ACHN (cell line): ENCODE measurements at regions not wholly inside any gene's neighbourhood (a gene's known extent, or its start where the extent isn't known, plus 50 kb on each side); places are given as distances from the start of the nearest gene placed in this dataset.
"Not testable (repeated sequence)": the region's sequence is repeated elsewhere in the genome, so short reads cannot be mapped to it uniquely, and the experiment has no call there.

Source experiments
- DNase-seq: peaks from one replicate; pipeline ENCODE4 v3.0.0-alpha.2; 2015
- in situ Hi-C: cut with HindIII; loops from 2 replicates; pipeline ENCODE4 v1.10.0; 2017; ENCODE audit warnings: low sequenced_read_pairs, low pct_ligation_motif_present, low pct_unique_long_range_greater_than_20kb

DNA sequence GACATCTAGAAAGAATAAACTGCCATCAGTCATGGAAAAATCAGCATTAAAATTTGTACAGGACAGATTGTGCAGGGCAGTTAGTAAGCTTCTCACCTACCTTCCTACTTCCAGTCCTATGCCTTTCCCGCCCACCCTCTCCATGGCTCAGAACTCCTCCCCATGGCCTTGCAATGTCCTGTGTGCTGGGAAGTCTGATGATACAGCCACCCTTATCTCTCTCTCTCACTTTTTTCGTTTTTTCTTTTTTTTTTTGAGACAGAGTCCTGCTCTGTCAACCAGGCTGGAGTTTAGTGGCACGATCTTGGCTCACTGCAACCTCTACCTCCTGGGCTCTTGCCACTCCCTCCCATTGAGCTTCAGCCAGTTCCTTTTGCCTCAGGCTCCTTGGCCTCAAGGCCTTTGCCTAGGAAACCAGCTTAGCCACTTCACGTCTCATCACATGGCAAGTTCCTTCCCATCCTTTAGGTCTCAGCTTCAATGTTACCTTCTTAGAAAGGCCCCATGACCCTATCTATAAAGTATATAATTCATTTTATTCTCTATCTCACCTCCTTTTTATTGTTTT, 259.7 kb downstream of the NKX6-1 start:
- in situ Hi-C loops, result no loop called here
- no peak for DNase-seq

DNA sequence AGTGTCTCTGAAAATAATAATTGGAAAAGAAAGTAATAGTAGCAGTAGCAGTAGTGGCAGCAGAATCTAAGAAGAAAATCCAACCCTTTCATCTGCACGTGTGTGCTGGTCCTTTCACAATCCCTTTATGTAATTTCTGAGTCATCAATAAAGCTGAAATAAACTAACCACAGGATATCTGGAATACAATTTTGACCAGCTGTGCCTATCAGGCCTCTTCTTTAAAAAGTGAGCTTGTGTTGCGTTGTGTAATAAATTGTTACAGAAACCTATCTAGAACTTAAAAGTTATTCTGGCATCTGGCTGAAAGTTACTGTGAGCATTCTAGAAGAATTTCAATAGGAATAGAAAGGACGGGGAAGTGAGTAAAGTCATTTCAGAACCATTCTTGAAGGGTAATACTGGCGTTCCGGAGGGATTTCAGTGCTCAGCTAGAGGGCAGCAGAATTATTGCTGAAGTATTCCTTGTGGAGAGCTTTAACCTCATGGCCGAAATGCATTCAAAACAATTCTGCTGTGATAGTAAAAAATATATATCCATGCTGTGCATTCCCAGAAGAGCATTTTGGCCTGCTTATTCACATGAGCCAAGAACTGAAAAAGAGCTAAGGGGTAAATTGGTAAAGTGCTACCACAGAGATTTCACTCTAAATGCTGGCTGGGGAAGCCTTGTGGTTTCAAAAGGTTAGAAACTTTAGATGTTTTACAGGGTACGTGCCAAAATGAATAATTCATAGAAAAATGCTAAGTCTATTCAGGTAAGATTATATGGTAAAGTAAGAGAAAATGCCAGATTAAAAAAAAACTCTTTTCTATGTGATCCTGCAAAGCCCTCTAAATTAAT, 260.6 kb downstream of the NKX6-1 start:
- in situ Hi-C loops, result no loop called here
- DNase-seq, result no peak

DNA sequence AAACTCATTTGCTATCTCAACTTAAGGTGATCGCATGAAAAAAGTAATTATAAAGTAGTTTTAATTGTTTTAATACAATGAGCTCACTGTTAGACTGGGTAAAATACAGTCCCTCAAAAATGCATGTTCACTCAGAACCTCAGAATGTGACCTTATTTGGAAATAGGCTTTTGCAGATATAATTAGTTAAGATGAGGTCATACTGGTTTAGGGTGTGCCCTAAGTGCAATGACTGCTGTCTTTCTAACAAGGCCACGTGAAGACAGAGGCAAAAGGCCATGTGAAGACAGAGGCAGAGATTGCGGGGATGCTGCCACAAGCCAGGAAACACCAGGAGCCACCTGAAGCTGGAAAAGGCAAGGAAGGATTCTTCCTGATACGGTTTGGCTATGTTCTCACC, 262.1 kb downstream of the NKX6-1 start:
- DNase-seq, result no peak
- in situ Hi-C loops, result no loop called here

DNA sequence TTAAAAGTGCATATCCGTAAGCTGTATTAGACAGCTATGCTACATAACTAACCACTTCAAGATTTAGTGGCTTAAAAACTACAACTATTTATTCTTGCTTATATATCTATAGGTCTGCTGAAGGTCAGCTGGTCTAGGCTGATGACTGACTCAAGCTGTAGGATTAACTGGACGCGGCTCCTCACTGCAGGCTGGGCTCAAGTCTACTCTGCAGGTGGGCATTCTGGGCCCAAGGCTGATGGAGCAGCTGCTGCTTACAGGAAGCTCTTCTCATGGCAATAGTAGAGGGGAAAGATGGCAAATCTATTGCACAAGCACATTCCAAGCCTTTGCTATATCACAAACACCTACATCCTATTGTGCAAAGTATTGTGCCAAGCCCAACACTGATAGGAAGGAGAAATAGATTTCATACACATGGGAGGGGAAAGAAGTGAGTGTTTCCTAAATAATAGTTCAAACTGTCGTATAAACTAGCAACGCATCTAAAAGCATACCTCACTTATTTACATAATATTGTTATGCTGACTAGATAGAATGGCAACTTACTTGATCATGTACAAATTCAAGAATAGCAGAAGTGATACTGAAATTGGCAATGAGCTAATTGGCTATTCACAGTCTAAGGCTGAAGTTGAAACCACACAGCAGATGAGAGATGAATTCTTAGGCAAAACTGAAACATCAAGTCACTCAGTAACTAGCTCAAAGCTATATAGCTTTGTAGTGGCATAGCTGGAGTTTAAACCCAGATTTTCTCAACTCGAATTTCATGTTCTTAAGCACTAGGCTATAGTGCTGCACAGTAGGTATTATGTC, 263.8 kb downstream of the NKX6-1 start:
- in situ Hi-C loops, result no loop called here
- no peak for DNase-seq

DNA sequence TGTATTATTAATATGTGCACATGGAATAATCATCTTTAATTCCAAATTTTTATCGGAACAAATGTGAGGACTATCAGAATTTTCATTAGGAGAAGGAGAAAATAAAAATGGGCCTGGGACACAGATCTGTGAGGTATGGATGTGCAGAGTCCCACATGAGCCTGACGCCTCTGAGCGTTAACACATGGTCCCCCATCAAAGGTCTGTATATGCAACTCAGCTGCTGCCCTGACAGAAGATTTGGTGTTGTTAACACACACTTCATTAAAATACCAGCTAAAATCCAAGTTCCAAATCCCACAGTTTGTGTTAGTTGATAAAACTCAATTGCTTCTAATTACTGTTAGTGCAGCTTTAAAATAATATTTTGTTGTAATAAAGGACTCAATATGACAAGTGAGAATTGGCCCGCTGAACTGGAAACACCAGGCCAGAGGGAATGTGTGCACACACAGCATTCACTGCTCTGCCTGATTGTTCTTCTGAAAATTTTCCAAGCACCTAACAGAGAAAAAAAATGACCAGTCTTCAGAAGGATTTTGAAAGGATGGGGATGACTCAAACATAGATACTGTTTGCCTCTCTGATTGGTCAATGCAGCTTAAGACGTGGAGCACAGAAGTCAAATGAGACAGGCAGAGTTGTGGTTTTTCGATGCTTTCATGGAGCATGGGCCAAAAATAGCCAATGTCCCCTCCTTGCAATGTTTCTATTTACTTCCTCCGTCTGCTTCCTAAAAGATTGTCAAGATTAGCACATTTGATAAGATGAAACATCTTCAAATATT, 266.6 kb downstream of the NKX6-1 start:
- DNase-seq, result no peak
- in situ Hi-C loops, result no loop called here

DNA sequence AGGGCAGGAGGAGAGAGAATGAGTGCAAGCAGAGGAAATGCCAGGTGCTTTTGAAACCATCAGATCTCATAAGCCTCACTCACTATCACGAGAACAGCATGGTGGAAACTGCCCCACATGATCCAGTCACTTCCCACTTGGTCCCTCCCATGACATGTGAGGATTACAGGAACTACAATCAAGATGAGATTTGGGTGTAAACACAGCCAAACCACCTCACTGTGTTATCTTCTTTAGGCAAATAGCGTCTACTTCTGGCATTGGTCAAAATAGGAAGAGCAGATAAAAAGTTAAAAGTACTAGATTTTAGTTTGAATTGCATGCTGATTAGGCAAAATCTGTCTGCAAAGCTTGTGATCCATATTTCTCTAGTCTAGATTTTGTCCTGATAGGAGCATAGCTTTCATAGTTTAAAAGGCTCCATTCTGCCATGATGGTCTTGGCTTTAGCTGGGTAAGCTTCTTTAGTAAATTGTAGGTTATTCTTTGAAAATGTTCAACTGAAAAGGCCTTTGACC, 267.5 kb downstream of the NKX6-1 start:
- in situ Hi-C loops, result no loop called here
- no peak for DNase-seq

DNA sequence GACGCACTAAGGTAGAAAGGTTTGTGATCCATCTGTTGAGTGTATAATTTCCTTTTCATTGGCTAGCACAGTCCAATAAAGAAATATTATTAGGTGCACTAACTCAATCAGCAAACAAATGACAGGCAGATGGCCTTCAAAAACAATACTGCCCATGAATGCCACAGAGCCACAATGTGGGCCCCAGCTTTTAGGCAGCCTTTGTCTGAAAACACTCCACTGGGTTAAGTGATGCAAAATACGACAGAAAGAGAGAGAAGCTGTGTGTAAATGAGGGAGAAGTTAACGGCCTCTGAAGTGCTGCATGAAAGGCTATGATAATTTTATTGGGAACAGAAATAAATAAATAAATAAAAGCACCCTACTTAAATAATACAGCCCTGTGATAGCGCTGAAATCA, 274.6 kb downstream of the NKX6-1 start:
- in situ Hi-C loops, result no loop called here
- DNase-seq, result no peak

DNA sequence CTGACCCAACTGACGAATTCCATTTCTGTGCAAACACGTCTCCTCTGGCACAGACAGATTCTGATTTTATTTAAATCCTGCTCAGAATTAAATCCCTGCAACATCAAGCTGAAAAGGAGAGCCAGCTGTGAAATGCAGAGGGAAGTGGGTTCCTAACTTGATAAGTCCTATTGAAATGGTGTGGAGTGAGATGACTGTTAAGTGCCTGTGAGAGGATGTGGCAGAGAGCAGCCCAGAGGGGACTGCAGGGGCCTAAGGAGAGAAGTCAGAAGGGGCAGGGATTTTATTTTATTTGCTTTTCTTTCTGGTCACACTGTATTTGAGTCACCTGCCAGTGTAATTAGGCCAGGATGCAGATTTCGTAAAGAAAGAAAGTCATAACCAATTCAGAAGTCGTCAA, 277.4 kb downstream of the NKX6-1 start:
- in situ Hi-C loops, result no loop called here
- no peak for DNase-seq

DNA sequence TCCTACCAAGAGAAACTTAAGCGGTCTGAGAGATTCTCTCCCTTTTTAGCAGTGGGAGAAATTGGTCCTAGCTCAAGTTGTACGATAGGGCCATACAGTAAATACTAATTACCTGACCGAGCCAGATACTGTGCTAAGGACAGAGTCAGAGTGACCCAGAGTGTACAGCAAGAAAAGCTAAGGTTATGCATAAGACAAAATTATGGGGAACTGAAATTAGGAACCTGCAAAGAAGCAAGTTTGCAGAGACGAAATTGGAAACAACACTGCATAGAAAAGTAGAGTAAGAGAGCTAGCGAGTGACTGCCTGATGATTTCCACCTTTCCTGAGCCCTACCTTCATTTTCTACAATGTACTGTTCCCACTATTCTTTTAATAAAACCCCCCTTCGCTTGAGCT, 278.1 kb downstream of the NKX6-1 start:
- in situ Hi-C loops, result no loop called here
- no peak for DNase-seq

DNA sequence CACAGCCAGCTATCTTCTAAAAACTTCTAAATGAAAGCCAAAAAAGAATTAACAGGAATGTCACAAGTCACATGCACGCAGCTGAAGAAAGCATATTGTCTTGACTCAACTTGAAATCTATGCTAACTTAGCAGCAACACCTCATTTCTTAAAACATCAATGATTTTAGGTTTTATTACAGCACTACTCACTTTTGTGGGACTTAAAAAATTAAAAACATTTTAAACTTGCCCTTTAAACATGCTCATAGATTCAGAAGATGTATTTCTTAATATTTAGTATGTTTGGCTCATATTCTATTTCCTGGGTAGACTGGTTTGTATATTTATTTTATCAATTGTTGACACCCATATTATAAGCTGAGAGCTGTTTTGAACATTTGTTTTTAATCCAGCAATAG, 279.4 kb downstream of the NKX6-1 start:
- no peak for DNase-seq

DNA sequence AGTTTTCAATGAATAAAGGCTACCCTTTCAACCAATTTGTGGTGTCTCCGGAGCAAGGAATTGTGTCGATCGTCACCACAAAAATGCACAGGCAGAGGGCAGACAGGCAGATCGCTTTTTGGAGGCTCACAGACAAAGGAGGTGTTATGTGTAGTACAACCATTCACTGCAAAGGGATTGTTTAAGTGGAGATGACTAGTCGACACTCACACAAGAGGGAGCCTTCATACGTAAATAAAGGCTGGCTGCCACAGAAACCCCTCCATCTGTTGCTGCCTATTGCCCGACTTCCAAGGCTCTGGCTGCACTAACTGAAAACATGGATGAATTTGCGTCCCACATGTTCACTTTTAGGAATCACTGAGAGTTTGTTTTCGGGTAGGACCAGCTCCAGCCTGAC, 281.1 kb downstream of the NKX6-1 start:
- in situ Hi-C loops, result no loop called here
- DNase-seq, result no peak

More for the DNA sequence above, 279.4 kb downstream of the NKX6-1 start:
- in situ Hi-C loops, result no loop called here

DNA sequence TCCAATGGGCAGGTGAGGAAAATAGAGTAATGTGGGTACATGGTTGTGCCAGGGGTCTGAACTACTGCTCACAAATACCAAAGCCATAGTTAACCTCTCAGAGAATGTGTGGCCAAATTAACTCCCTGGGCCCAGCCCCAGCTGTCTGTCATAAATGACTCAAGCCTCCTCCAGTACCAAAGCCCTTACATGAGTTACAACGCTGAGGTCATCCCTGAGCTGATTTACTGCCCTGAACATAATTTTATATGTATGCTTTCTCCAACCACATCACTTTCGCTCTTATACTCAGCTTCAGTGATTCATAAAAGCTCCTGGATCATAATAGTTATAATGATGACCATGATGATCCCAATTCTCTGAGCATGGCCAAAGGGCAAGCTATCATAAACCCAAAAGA, 283.9 kb downstream of the NKX6-1 start:
- no peak for DNase-seq
- in situ Hi-C loops, result no loop called here

DNA sequence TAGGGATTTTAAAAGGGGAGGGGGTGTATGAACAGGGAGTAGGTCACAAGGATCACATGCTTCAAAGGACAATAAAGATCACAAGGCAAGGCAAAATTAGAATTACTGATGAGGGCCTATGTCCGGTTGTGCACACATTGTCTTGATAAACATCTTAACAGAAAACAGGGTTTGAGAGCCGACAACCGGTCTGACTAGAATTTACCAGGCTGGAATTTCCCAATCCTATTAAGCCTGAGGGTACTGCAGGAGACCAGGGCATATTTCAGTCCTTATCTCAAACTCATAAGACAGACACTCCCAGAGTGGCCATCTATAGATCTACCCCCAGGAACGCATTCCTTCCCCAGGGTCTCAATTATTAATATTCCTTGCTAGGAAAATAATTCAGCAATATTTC, 292.9 kb downstream of the NKX6-1 start:
- in situ Hi-C loops, result not testable (repeated sequence)

DNA sequence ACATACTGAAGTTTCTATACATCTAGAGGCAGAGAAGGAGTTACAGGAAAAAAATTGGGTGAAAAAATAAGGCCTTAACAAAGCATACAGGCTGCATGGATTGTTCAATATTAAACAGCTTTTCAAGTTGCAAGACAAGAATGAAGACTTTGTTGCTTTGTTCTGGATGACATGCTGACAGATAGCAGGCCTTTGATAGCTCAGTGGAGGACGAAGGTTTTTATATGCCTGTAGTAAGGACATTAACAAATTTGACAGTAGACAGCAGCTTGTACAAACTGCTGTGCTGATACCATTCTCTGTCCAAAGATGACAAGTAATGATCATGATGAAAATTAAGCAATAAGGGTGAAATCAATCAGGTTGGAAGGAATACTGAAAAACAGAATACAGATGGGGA, 309.9 kb downstream of the NKX6-1 start:
- no peak for DNase-seq
- in situ Hi-C loops, result no loop called here

More for the DNA sequence above, 292.9 kb downstream of the NKX6-1 start:
- DNase-seq, result not testable (repeated sequence)

DNA sequence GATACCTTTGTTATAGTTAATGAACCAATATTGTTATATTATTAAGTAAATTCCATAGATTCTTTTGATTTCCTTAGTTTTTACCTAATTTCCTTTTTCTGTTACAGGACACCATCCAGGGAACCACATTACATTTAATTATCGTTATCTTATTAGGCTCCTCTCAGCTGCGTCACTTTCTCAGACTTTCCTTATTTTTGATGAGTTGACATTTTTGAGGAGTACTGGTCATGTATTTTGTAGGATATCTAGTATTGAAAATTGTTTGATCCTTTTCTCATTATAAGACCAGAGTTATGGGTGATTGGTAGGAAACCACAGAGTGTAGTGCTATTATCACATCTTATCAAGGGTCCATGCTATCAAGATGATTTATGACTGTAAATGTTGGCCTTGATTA, 319.7 kb downstream of the NKX6-1 start:
- in situ Hi-C loops, result no loop called here
- DNase-seq, result no peak

DNA sequence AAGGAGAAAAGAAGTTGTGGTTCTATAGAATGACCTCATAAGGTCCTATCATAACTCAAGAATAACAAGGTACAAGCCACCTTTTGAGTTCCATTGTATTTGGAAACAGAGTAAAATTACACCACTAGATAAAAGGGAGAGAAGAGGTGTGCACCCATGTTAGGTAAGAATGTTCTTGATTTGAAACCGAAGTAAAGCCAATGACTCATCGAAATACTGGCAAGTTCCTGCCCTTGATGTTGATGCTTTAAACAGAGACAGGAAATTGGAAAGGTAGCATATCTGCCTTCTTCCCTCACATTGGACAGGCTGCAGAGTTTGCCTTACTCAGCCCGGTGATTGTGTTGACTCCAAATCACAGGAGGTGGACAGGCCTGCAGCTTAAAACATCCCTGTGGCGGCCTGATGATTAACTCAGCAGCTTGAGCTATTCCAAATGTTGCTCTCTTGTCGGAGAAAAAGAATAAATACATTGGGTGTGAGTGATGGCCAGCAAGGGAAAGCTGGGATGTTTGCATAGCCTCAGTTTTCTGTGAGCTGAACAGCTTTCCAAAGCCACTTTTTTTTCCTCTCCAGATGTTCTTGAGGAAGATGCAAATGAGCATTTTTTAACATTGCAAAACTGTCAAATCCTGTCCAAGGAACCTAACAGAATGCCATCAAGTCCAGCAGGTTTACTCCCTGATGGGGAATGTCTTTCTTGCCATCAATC, 321.1 kb downstream of the NKX6-1 start:
- in situ Hi-C loops, result no loop called here
- no peak for DNase-seq

DNA sequence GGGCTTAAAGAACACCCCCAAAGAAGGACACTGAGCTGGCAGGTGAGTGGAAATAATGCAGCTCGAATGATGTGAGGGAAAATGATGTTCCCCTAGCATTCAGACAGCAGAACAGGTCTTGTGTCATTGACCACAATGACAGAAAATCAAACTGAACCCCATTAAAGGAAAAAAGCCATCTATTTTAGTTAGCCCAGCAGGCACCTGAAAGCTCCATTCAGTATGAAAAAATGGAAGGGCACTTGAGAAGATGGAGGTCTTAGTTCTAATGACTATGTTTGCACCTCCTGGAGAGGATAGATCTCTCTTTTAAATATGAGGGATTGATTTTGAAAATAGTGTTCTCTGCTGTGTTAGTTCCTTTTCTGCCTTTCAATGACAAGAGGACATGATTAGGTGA, 323.1 kb downstream of the NKX6-1 start:
- in situ Hi-C loops, result no loop called here
- no peak for DNase-seq

DNA sequence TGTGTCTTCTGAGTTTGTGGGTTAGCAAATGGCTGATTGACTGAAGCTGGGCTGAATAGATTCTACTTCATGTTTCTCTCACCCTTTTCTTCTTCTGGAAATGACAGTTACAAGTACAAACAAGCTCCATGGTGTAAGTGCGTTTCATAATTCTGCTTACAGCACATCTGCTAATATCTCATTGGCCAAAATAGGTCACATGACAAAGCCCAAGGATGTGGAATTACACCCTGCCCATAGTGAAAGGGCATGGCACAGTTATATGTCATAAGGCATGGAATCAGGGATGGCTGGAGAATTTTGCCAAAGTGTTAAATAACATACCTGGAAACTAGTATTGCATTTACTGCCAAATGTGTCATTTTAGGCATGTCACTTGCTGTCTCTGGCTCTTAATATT, 327.2 kb downstream of the NKX6-1 start:
- no peak for DNase-seq
- in situ Hi-C loops, result no loop called here
